ENCODE measurements at regions not wholly inside any gene's neighbourhood (a gene's known extent, or its start where the extent isn't known, plus 50 kb on each side); places are given as distances from the start of the nearest gene placed in this dataset.
A peak's percentile ranks its signal among the peaks of the same experiment; 100 is the strongest.

GRCh38 chr12:5197131-5197530 is 153.5 kb downstream of the KCNA5 start:
- CTCF ChIA-PET, result interaction anchor here (1.2 kb wide), 1 partner anchor 113 kb away, joined by 3 read pairs; no protein-coding TSS in a partner anchor
- POLR2A ChIA-PET, result no interaction called here
- TF ChIP-seq NFIC (IDR thresholded peaks at IDR 0.05; ENCODE audit: borderline replicate concordance) (peak; percentile 37; the same call in 1 of the 2 replicates), JUND (IDR thresholded peaks at IDR 0.05) (no peak), TCF12 (IDR thresholded peaks at IDR 0.05) (peak; percentile 25; the same call in 1 of the 2 replicates), POLR2AphosphoS5 (IDR thresholded peaks at IDR 0.05; ENCODE audit: low read depth, low read length) (no peak), FOSL2 (IDR thresholded peaks at IDR 0.05; ENCODE audit: borderline replicate concordance, low read depth) (peak; percentile 5; the same call in 1 of the 2 replicates), PBX3 (IDR thresholded peaks at IDR 0.05) (peak; percentile 9; the same call in 1 of the 2 replicates), SIN3A (IDR thresholded peaks at IDR 0.05; ENCODE audit: borderline replicate concordance, low read depth, low read length) (no peak)
- Histone ChIP-seq H3K9me2 (no peaks in the 10 kb centered on the region), H3K9ac (no peak overlapping the region), H2AFZ (ENCODE audit: low read depth) (no peak overlapping the region), H3F3A (replicated peaks; ENCODE audit: insufficient read depth) (no peaks in the 10 kb centered on the region), H3K4me3 (ENCODE audit: low read depth in 2 of 2, low read length in 1 of 2) (no peak overlapping the region), H4K20me1 (ENCODE audit: insufficient read depth) (no peaks in the 10 kb centered on the region), H3K27ac (ENCODE audit: low read depth in 2 of 2, low read length in 1 of 2) (no peak overlapping the region), H3K36me3 (replicated peaks in 1 of 2; ENCODE audit: control insufficient read depth in 1 of 2, insufficient read depth in 2 of 2, low read length in 1 of 2) (peaks cover 0 to 2% of the 10 kb centered on the region in 2 experiments), H3K27me3 (ENCODE audit: insufficient read depth) (no peaks in the 10 kb centered on the region), H3K79me2 (ENCODE audit: insufficient read depth) (no peaks in the 10 kb centered on the region), H3K4me2 (no peak overlapping the region), H3K9me3 (no peaks in the 10 kb centered on the region), H3K4me1 (ENCODE audit: control insufficient read depth in 1 of 2, insufficient read depth in 2 of 2, low read depth in 1 of 2, low read length in 1 of 2) (peaks cover 0 to 7% of the 10 kb centered on the region in 2 experiments; a peak in 1 of 4 replicates)
- no peak for DNase-seq
- 14% methylated on average over 1 of the region's 1 CpG for WGBS (ENCODE audit: low lambda C conversion rate)

DNA sequence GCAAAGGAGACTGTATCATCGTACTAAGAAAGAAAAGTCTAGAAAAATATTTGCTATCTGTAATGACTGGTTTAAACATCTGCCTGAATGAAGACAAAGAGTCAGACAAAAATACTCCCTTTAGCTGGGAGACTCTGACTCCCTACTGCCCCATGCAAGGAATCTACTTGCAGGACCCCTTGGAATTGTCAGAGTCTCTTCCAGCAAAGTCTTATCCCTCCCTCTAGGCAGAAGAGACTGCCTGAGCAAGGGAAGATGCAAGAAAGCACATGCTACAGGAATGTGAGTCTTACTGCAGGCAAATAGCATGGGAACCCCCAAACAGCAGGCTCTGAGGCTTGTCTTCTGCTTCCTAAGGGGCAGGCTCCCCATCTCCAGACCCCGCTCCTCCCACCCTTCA is 154.0 kb downstream of the KCNA5 start:
- CTCF ChIA-PET, result no interaction called here
- WGBS (ENCODE audit: low lambda C conversion rate), result 61% methylated on average over 2 of the region's 2 CpGs
- Histone ChIP-seq H3K27ac (ENCODE audit: low read depth in 2 of 2, low read length in 1 of 2) (no peak overlapping the region), H3K4me1 (ENCODE audit: control insufficient read depth in 1 of 2, insufficient read depth in 2 of 2, low read depth in 1 of 2, low read length in 1 of 2) (peaks cover 0 to 7% of the 10 kb centered on the region in 2 experiments; a peak in 1 of 4 replicates), H3K9me2 (no peaks in the 10 kb centered on the region), H3K9ac (no peak overlapping the region), H3F3A (replicated peaks; ENCODE audit: insufficient read depth) (no peaks in the 10 kb centered on the region), H3K4me2 (no peak overlapping the region), H3K36me3 (replicated peaks in 1 of 2; ENCODE audit: control insufficient read depth in 1 of 2, insufficient read depth in 2 of 2, low read length in 1 of 2) (peaks cover 0 to 2% of the 10 kb centered on the region in 2 experiments), H3K4me3 (ENCODE audit: low read depth in 2 of 2, low read length in 1 of 2) (no peak overlapping the region), H3K27me3 (ENCODE audit: insufficient read depth) (no peaks in the 10 kb centered on the region), H4K20me1 (ENCODE audit: insufficient read depth) (no peaks in the 10 kb centered on the region), H2AFZ (ENCODE audit: low read depth) (no peak overlapping the region), H3K9me3 (no peaks in the 10 kb centered on the region), H3K79me2 (ENCODE audit: insufficient read depth) (no peaks in the 10 kb centered on the region)
- POLR2A ChIA-PET, result no interaction called here
- TF ChIP-seq RAD21 (IDR thresholded peaks at IDR 0.05; ENCODE audit: low read length) (no peak), NFIC (IDR thresholded peaks at IDR 0.05; ENCODE audit: borderline replicate concordance) (no peak), MAX (IDR thresholded peaks at IDR 0.05; ENCODE audit: low read depth) (no peak), JUND (IDR thresholded peaks at IDR 0.05) (no peak)
- DNase-seq, result no peak

- H3K79me2 ChIP-seq (ENCODE audit: insufficient read depth), result no peaks in the 10 kb centered on the region
- 75% methylated on average over 14 of the region's 14 CpGs for WGBS (ENCODE audit: low lambda C conversion rate)
- no peaks in the 10 kb centered on the region for H3K27me3 ChIP-seq (ENCODE audit: insufficient read depth)
- DNase-seq, result peak; percentile 64
- ChIA-PET CTCF (interaction anchor here (0.6 to 3.0 kb wide), 7 partner anchors 9 to 265 kb away, joined by 3 to 17 read pairs (median 3); no protein-coding TSS in a partner anchor), POLR2A (no interaction called here)
- no peaks in the 10 kb centered on the region for H3K9me2 ChIP-seq
- H3F3A ChIP-seq (replicated peaks; ENCODE audit: insufficient read depth), result no peaks in the 10 kb centered on the region
- no peaks in the 10 kb centered on the region for H4K20me1 ChIP-seq (ENCODE audit: insufficient read depth)
- H3K9ac ChIP-seq, result no peak overlapping the region
- no peaks in the 10 kb centered on the region for H3K9me3 ChIP-seq
- H3K27ac ChIP-seq (ENCODE audit: low read depth in 2 of 2, low read length in 1 of 2), result no peak overlapping the region
- H3K4me1 ChIP-seq (ENCODE audit: control insufficient read depth in 1 of 2, insufficient read depth in 2 of 2, low read depth in 1 of 2, low read length in 1 of 2), result peaks cover 0 to 7% of the 10 kb centered on the region in 2 experiments; a peak in 1 of 4 replicates
- no peak overlapping the region for H3K4me2 ChIP-seq
- no peak for TF ChIP-seq MEF2A (IDR thresholded peaks at IDR 0.05; ENCODE audit: borderline replicate concordance, low read depth)
- TF ChIP-seq RAD21 (IDR thresholded peaks at IDR 0.05; ENCODE audit: low read length), result peak; percentile 67
- TF ChIP-seq, protein P1, sequence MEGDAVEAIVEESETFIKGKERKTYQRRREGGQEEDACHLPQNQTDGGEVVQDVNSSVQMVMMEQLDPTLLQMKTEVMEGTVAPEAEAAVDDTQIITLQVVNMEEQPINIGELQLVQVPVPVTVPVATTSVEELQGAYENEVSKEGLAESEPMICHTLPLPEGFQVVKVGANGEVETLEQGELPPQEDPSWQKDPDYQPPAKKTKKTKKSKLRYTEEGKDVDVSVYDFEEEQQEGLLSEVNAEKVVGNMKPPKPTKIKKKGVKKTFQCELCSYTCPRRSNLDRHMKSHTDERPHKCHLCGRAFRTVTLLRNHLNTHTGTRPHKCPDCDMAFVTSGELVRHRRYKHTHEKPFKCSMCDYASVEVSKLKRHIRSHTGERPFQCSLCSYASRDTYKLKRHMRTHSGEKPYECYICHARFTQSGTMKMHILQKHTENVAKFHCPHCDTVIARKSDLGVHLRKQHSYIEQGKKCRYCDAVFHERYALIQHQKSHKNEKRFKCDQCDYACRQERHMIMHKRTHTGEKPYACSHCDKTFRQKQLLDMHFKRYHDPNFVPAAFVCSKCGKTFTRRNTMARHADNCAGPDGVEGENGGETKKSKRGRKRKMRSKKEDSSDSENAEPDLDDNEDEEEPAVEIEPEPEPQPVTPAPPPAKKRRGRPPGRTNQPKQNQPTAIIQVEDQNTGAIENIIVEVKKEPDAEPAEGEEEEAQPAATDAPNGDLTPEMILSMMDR (IDR thresholded peaks at IDR 0.05), result peak; percentile 64
- TF ChIP-seq, protein P2, sequence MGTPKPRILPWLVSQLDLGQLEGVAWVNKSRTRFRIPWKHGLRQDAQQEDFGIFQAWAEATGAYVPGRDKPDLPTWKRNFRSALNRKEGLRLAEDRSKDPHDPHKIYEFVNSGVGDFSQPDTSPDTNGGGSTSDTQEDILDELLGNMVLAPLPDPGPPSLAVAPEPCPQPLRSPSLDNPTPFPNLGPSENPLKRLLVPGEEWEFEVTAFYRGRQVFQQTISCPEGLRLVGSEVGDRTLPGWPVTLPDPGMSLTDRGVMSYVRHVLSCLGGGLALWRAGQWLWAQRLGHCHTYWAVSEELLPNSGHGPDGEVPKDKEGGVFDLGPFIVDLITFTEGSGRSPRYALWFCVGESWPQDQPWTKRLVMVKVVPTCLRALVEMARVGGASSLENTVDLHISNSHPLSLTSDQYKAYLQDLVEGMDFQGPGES (IDR thresholded peaks at IDR 0.05; ENCODE audit: low read depth, low read length), result no peak
- peak; percentile 28 for TF ChIP-seq SMC3 (IDR thresholded peaks at IDR 0.05; ENCODE audit: low read depth, low read length)
- no peak overlapping the region; a peak in 1 of 4 replicates for H3K4me3 ChIP-seq (ENCODE audit: low read depth in 2 of 2, low read length in 1 of 2)
- no peak overlapping the region for H2AFZ ChIP-seq (ENCODE audit: low read depth)
- H3K36me3 ChIP-seq (replicated peaks in 1 of 2; ENCODE audit: control insufficient read depth in 1 of 2, insufficient read depth in 2 of 2, low read length in 1 of 2), result peaks cover 0 to 2% of the 10 kb centered on the region in 2 experiments
Measured at GRCh38 chr12:5200278-5201087, 156.8 kb downstream of the KCNA5 start.
